Rectal smooth muscle tissue (tissue), 1 donor: ENCODE measurements at regions not wholly inside any gene's neighbourhood (a gene's known extent, or its start where the extent isn't known, plus 50 kb on each side); places are given as distances from the start of the nearest gene placed in this dataset.

Source experiments
- H3K27ac ChIP-seq: one replicate; pipeline ENCODE4 v1.7.0; 2013; ENCODE audit warnings: low read depth, low read length, inconsistent platforms
- H3K27me3 ChIP-seq: one replicate; pipeline ENCODE4 v1.7.0; 2013; ENCODE audit warnings: low read length; ENCODE audit not compliant: control insufficient read depth, insufficient read depth
- H3K36me3 ChIP-seq: one replicate; pipeline ENCODE4 v1.7.0; 2013; ENCODE audit warnings: low read length; ENCODE audit not compliant: control insufficient read depth, insufficient read depth
- H3K4me1 ChIP-seq: one replicate; pipeline ENCODE4 v1.7.0; 2013; ENCODE audit warnings: low read length; ENCODE audit not compliant: control insufficient read depth, insufficient read depth
- H3K4me3 ChIP-seq: one replicate; pipeline ENCODE4 v1.7.0; 2013; ENCODE audit warnings: low read length
- H3K9ac ChIP-seq: one replicate; pipeline ENCODE4 v1.7.0; 2013; ENCODE audit warnings: low read length

GRCh38 chr2:120525056-120526046, 179.4 kb downstream of the INHBB start:
- Histone ChIP-seq H3K4me3 (no peak overlapping the region), H3K9ac (no peak overlapping the region), H3K27me3 (peaks cover 4% of the 10 kb centered on the region), H3K36me3 (no peaks in the 10 kb centered on the region), H3K4me1 (no peaks in the 10 kb centered on the region), H3K27ac (no peak overlapping the region)

- Histone ChIP-seq H3K27me3 (peaks cover 4% of the 10 kb centered on the region), H3K4me3 (no peak overlapping the region), H3K9ac (no peak overlapping the region), H3K27ac (no peak overlapping the region), H3K36me3 (no peaks in the 10 kb centered on the region), H3K4me1 (no peaks in the 10 kb centered on the region)
These were observed 180.2 kb downstream of the INHBB start for GRCh38 chr2:120526047-120526562.

GRCh38 chr2:120526997-120527945, 181.3 kb downstream of the INHBB start:
- Histone ChIP-seq H3K27ac (no peak overlapping the region), H3K9ac (no peak overlapping the region), H3K4me1 (no peaks in the 10 kb centered on the region), H3K4me3 (no peak overlapping the region), H3K36me3 (no peaks in the 10 kb centered on the region), H3K27me3 (peaks cover 2% of the 10 kb centered on the region)

GRCh38 chr2:120528051-120528692, 182.2 kb downstream of the INHBB start:
- Histone ChIP-seq H3K27ac (no peak overlapping the region), H3K4me1 (no peaks in the 10 kb centered on the region), H3K4me3 (no peak overlapping the region)

GRCh38 chr2:120528693-120529076, 182.7 kb downstream of the INHBB start:
- H3K4me1 ChIP-seq, result no peaks in the 10 kb centered on the region
- H3K9ac ChIP-seq, result no peak overlapping the region
- no peak overlapping the region for H3K27ac ChIP-seq
- H3K27me3 ChIP-seq, result peaks cover 2% of the 10 kb centered on the region
- no peak overlapping the region for H3K4me3 ChIP-seq
- H3K36me3 ChIP-seq, result no peaks in the 10 kb centered on the region

More at GRCh38 chr2:120528051-120528692, 182.2 kb downstream of the INHBB start:
- Histone ChIP-seq H3K36me3 (no peaks in the 10 kb centered on the region), H3K9ac (no peak overlapping the region), H3K27me3 (peaks cover 2% of the 10 kb centered on the region)

- no peak overlapping the region for H3K4me3 ChIP-seq
- H3K9ac ChIP-seq, result no peak overlapping the region
- no peaks in the 10 kb centered on the region for H3K36me3 ChIP-seq
- no peaks in the 10 kb centered on the region for H3K27me3 ChIP-seq
- no peak overlapping the region for H3K27ac ChIP-seq
- no peaks in the 10 kb centered on the region for H3K4me1 ChIP-seq
These were observed 184.8 kb downstream of the INHBB start for GRCh38 chr2:120530781-120531180.

GRCh38 chr2:120531365-120531764, 185.4 kb downstream of the INHBB start:
- no peak overlapping the region for H3K9ac ChIP-seq
- H3K27ac ChIP-seq, result no peak overlapping the region
- H3K27me3 ChIP-seq, result no peaks in the 10 kb centered on the region
- H3K4me3 ChIP-seq, result no peak overlapping the region
- no peaks in the 10 kb centered on the region for H3K4me1 ChIP-seq
- H3K36me3 ChIP-seq, result no peaks in the 10 kb centered on the region

- H3K36me3 ChIP-seq, result no peaks in the 10 kb centered on the region
- H3K9ac ChIP-seq, result no peak overlapping the region
- H3K27ac ChIP-seq, result no peak overlapping the region
- no peaks in the 10 kb centered on the region for H3K27me3 ChIP-seq
- no peaks in the 10 kb centered on the region for H3K4me1 ChIP-seq
- no peak overlapping the region for H3K4me3 ChIP-seq
These were observed 186.1 kb downstream of the INHBB start for GRCh38 chr2:120531863-120532600.

- Histone ChIP-seq H3K9ac (no peak overlapping the region), H3K27ac (no peak overlapping the region), H3K36me3 (no peaks in the 10 kb centered on the region), H3K4me1 (no peaks in the 10 kb centered on the region), H3K4me3 (no peak overlapping the region), H3K27me3 (no peaks in the 10 kb centered on the region)
These were observed 187.7 kb downstream of the INHBB start for GRCh38 chr2:120533625-120534024.

GRCh38 chr2:120534457-120534856, 188.5 kb downstream of the INHBB start:
- Histone ChIP-seq H3K4me3 (no peak overlapping the region), H3K4me1 (no peaks in the 10 kb centered on the region), H3K9ac (no peak overlapping the region), H3K27ac (no peak overlapping the region), H3K36me3 (no peaks in the 10 kb centered on the region), H3K27me3 (no peaks in the 10 kb centered on the region)

- no peak overlapping the region for H3K27ac ChIP-seq
- H3K4me3 ChIP-seq, result no peak overlapping the region
- no peaks in the 10 kb centered on the region for H3K4me1 ChIP-seq
- no peaks in the 10 kb centered on the region for H3K27me3 ChIP-seq
- H3K36me3 ChIP-seq, result no peaks in the 10 kb centered on the region
- H3K9ac ChIP-seq, result no peak overlapping the region
These were observed 189.1 kb downstream of the INHBB start for GRCh38 chr2:120535081-120535480.
